Suppressor macrophage (primary cell): ENCODE measurements at regions not wholly inside any gene's neighbourhood (a gene's known extent, or its start where the extent isn't known, plus 50 kb on each side); places are given as distances from the start of the nearest gene placed in this dataset.
A peak's percentile ranks its signal among the peaks of the same experiment; 100 is the strongest.

Experiments
- DNase-seq, 4 experiments: peaks; one replicate each; pipeline ENCODE4 v3.0.0-alpha.2; 2020 to 2022

DNA sequence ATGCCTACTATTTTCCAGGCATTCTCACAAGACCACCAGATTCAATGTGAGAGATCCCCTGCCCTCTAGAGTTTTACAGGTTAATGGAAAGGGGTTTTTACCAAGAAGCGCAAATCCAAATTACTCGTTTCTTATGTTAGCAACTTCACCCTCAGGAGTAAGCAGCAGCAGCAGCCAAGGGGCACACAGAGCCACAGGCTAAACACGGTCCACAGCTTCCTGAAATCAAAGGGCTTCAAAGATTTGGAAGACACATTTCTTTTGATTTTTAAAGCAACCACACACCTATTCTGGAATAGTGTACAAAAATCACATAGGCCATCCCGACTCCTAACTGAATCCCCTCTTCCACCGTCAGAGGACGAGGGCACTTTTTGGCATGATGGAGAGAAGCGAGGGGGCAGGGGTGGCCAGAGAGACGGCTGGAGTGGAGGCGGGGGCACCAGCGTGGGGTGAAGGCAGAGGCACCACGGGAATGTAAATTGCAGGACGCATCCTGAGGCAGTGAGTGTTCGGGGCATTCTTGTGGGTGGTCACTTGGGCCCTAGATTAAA lies 107.0 kb downstream of the ARF6 start:
- peak in 3 of 4 experiments; percentile 25 to 51 (median 39) for DNase-seq

DNA sequence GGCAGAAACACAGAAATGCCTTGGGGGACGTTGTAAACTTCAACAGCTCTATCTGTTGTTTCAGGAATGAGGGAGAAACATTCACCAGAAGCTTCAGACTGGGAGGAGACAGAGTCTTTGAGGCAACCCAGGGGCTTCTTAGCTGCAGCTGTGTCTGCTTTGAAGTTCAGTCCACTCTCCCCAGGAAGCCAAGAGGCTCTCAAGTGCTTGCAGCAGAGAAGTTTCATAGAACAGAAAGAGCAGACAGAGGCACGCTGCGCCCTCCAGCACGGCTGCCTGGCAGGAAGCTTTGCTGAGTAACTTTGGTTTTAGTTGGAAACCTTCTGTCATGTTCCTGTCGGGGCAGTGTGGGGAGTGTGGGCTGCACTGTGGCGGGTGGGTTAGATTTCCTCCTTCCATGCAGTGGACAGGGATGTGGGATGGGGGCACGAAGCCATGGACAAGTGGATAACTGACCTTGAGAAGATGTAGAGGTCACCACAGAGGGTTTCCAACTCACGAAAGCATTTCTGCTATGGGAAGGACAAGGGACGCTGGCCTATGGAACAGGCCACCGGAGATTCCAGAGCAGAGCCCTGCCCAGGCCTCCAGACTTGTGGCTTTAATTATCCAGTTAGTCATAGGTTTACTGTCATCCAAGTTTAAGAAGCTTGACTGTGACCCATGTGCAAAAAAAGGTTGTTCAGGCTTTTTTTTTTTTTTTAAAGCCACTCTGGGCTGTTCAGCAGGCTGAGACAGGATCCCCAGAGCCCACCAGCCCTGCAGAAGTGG lies 107.7 kb downstream of the ARF6 start:
- DNase-seq, result peak; percentile 58 to 78 (median 76)

DNA sequence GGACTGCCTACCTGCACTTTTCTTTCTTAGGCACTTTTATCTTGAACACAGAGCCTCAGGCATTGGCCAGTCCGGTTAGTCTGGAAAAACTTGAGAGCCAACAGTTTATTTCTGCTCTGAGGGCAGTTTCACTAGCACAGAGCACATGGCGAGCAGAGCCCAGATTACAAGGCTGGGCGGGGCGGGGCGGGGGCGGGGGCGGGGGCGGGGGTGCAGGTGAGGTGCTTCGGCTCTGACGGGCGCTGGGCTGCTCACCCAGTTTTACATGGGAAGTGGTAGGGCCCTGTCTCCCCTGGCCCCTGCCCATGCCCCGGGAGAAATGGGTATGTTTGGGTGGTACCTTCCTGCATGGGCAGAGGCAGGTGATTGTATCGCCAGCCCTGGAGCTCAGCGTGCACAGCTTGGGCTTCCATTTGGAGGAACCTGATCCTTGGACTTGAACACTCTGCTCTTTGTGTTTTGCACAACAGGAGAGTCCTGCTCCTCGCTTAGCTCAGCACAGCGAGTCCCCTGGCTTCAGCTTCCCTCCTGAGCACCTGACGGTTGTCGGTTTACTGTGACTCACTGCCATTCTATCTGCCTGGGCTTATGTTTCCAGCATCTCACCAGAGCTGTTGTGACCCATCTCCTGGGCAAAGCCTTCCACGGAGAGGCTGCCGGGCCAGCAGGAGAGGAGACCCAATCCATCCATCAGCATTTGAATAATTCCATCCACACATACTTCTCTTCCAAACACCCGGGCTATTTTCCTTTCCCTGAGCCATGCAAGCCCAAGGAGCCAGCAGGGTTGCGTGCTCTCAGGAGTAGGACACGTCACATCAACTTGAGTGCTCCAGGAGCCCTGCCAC lies 108.5 kb downstream of the ARF6 start:
- DNase-seq, result peak; percentile 20 to 58 (median 42)

DNA sequence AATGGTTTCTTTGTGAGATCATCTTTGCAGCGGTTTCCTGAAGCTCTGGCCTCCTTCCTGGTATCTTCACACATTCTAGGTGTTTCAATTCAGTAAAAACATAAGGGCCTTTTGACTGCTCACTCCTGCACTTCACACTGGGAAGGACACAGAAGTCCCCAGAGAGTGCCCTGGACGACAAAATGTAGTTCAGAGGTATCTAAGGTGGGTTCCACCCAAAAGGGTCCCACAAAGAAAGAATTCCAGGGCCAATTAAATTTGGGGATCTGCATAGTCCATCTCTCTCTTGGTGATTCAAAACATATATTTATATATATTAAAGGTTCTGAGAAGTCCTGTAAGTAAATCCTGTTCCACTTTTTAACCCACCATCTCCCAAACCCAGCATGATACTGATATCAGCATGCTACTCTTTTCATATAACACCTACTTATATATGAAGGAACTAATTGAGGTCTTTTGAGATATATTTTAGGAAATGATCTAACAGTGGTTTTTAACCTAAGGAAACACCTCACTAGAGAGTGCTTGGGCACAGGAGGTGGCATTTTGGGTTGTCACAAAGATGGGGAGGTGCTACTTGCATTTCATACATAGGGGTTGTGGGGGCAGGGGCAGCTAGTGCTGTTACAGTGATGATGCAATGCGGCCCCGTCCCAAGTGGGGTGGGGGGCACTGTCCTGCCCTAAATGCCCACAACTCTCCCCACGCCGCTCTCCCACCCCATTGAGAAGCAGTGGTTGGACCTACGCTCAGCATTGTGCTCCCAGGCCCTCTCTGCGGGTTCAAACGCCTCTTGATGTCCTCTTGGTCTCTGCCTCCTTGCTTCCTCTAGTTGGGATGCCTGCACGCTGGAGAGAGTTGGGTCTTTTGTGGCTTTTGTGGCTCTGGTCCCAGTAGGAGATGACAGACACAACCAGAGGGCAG lies 109.4 kb downstream of the ARF6 start:
- DNase-seq, result peak in 3 of 4 experiments; percentile 17 to 32 (median 27)

DNA sequence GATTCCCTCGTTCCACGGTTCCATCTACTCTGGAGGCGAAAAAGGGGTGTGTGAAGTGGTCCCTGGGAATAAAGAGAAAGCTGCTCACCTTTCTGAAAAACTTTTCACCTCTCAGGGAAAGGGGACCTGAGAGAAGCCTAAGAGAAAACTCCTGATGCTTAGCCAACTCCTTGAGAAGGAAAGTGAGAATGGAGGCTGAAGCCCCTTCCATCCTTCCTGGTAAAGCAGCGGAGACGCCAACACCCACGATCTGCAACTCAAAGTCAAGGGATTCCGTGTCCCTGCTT lies 110.0 kb downstream of the ARF6 start:
- DNase-seq, result no peak

DNA sequence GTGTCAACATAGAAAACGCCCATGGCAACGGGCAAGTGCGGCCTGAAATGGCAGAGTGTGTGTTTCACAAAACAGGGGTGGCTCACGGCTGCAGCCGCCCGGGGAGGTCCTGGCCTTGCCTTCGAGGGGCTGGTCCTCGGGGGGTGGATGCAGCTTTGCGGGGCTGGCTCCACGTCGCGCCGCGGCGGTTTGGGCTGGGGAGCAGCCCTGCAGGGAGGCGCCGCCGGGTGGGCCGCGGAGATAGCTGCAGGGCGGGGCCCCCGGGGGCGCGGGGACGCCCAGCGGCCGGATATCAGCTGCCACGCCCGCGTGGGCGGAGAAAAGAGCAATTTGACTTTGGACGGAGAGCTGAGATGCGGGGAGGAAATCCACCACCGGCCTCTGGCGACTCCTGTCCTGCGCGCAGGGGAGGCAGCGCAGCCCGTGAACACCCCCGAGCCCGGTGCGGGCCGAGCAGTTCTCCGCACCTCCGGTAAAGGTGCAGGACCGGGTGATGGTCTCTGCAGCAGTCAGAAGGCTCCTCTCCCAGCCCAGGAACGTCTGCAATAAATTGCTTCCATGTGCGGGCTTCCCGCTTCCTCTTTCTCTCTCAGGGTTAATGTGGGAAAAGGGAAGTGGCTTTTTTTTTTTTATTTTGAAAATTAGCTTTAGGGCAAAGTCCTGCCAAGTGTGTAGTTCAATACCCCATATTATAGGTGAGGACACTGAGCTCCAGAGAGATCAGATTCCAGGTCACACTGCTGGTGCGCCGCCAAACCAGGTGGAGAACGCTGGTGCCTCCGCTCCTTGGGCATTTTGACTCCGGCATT lies 110.5 kb downstream of the ARF6 start:
- peak; percentile 90 to 98 (median 94) for DNase-seq

DNA sequence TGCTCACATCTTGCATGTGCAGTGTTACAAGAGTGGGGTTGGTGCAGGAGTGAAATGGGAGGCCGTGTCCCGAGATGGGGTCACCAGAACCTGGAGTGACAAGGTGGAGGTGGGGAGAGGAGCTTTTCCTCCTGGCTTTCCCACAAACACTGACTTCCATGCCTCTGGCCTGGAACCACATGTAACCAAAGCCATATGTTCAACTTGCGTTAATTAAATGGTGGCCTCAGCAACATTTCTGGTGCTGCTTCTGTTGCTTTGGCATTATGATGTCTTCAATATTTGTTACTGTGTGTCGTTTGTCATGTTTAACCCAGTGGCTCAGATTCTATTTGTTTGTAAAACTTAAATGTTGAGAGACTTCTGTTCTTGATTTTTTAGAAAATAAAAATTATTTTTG lies 110.2 kb downstream of the VCPKMT start:
- no peak for DNase-seq

DNA sequence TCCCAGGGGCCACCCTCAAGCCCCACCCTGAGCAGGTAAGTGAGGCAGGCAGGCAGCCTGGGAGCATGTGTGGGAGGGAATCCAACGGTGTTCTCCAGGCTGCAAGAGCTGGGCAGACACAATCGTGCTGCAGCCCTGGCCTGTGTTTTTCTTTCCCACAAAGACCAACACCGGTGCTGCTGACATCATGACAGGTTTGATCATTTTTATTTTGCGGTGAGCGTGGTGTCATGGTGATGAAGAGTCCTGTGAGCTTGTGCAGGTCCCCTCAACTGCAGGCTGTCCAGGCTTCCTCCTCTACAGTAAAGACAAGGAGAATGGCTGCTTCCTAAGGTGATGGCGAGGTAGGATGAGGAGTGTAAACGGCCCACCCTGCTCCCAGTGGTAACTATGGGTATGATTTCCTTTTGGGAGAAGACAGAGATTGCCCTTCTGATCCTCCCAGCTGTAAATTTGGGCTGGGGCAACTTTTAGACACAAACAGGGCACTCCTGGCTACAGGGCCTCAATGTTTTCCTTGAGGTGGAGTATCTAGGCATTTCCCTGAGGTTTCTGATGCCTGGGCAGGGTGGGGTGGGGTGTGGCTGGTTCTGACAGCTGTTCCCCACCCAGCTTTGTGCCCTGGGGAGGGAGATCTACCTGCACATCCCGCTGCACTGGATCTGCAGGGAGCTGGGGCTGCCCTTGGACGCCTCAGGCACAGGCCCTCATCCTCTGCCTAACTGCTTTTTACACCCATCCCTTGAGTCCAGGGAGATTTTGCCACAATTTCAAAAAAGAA lies 109.1 kb downstream of the VCPKMT start:
- DNase-seq, result no peak

DNA sequence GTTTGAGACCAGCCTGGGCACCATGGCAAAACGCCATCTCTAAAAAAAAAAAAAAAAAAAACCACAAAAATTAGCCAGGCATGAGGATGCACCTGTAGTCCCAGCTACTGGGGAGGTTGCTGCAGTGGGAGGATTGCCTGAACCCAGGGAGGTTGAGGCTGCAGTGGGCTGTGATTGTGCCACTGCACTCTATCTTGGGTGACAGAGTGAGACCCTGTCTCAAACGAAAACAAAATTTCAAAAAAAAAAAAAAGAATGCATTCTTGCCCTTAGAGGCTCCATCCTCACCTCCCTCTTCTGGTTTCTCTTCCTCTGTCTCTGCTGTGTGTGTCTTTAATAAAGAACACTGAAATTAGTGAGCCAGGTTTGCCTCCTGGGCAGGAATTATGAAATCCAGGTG lies 107.8 kb downstream of the VCPKMT start:
- DNase-seq, result no peak

DNA sequence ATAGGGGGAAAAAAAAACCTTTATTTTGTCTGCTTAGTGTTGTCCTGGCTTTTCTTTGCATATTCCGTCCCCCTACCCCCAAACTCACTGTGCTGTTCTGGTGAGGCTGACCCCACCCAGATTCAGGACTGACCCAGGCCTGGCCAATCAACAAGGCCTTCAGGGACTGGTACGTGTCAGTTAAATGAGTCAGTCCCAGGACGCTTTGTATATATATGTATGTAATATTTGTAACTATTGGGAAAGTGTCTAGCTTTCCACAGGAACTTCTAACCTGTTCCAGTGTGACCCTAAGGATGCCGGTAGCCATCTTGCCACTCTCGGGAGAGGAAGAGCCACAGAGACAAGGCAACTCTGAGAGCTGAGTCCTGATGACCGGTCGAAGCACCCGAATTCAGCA lies 107.4 kb downstream of the VCPKMT start:
- DNase-seq, result peak in 2 of 4 experiments; percentile 18 to 25

DNA sequence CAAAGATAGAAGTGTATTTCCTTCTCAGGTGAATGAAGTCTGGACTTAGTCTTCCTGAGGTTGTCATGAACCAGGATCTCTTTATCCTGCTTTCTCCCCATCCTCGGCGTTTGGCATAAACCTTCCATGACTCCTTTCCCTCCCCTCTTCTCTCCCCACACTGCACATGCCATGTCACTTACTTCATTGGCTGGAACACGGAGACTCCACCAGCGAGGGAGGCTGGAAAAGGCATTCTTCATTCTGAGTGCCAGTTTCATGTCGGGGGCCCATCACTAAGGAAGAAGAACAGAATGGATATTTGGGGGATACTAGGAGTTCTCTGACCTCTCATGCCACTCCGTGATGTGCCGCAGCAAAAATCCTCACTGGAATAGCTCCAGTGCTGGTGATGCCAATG lies 105.6 kb downstream of the VCPKMT start:
- DNase-seq, result no peak

DNA sequence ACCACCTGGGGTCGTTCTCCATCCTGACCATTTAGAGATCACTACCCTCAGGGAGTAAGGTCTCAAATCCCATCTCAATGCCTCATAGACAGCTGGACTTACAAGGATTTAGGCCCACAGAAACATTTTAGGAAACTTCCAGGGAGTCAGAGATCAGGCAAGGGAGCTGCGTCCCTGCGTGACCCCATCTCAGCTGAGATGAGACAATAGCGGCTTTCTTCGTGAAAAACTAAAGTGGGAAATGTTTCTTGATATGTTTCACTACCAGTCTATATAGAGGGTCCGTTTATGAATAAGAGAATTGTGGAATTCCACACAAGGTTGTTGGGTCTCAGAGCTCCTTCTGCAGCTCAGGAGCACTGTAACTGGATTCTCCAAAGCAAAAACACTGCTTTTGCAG lies 105.1 kb downstream of the VCPKMT start:
- no peak for DNase-seq

DNA sequence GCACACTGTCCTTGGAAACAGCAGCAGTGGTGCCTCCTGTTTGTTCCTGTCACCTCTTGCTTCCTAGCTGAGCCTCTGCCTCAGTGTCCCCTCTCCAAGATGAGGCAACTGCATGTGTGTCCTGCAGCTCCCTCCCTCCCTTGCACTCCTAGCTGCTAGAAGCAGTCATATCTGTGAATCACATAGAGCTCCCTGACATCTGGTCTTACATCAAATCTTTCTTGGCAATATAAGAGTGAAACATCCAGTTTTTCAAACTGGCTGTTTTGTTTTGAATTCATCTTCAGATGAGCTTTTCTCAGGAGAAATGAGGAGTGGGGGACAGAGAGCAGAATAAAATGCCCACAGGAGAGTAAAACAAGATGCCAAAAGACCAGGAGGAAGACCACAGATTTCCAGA lies 103.7 kb downstream of the VCPKMT start:
- no peak for DNase-seq

DNA sequence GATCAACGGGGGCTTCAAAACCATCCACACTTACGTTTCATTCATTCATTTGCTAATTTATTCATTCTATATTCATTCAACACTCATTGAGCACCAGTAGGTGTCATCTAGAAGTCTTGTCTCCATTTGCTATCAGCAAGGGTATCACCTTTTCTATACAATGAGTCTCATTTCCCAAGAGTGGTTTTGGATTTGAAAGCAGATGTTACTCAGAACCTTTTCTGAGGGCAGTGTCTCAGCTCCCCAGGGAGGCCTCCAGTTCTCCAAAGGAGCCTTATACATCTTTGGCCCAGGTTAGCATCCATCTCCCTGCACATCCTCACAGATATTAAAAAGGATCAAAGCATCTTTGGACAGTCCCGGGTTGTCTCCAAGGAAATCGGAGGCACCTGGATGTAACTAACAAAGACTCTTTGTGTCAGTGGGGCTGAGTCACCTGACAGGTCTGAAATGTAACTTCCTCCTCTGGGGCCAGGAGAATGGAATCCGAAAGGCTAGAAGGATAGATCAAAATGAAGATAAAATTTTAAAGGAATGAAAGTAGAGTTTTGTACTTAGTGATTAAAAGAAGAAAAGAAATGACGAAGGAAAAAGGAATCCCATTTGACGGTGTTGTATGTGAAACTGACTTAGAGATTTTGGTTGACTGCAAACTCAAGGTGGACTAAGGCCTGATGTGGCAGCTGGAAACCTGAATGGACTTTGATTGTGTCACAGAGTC lies 103.0 kb downstream of the VCPKMT start:
- no peak for DNase-seq

DNA sequence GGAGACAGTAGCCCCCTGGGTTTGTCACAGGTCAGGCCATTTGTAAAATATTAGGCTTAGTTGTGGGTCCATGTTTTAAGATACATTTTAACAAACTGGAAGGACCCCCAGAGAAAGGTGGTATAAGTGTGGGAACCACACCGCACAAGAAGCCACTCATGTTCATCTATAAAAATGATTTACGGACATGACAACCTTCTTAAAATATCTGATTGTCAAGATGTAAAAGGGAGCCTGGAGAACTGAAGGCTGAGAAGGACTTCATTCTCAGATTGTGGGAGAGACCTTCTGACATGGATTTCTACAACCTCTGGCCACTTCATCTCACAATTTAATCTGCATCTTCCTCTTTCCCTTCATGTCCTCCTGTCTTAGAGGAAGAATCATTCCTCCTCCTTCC lies 102.4 kb downstream of the VCPKMT start:
- DNase-seq, result peak in 3 of 4 experiments; percentile 16 to 39 (median 17)

DNA sequence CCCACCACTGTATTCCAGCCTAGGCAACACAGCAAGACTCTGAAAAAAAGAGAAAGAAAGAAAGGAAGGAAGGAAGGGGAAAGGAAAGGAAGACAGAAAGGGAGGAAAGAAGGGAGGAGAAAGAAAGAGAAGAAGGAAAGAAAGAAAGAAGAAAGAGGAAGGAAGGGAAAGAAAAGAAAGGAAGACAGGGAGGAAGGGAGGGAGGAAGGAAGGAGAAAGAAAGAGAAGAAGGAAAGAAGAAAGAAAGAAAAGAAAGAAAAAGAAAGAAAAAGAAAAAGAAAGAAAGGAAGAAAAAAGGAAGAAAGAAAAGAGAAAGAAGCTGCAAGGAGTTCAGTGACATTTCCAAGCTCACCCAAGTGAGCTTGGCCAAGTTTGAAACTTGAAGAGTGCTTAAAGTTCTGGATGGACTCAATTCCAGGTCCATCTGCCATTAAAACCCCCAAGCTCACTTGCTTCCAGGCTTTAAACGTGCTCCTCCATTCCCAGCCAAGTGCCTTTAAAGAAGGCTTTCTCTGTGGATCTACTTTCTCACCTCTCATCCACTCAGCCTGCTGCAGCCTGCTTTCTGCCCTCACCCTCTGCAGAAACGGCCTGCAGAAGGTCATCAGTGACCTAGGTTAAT lies 101.5 kb downstream of the VCPKMT start:
- DNase-seq, result no peak

DNA sequence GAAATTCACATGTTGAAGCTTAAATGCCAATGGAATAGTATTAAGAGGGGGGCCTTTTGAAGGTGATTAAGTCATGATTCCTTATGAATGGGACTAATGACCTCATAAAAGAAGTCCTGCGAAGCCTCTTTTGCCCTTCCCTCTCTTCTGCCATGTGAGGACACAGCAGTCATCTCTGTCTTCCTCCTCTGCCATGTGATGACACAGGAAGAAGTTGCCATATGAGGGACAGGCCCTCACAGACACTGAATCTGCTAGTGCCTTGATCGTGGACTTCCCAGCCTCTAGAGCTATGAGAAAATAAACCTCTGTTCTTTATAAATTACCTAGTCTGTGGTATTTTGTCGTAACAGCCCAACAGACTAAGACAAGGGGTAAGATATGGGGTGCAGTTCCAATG lies 100.7 kb downstream of the VCPKMT start:
- peak; percentile 43 to 72 (median 61) for DNase-seq

DNA sequence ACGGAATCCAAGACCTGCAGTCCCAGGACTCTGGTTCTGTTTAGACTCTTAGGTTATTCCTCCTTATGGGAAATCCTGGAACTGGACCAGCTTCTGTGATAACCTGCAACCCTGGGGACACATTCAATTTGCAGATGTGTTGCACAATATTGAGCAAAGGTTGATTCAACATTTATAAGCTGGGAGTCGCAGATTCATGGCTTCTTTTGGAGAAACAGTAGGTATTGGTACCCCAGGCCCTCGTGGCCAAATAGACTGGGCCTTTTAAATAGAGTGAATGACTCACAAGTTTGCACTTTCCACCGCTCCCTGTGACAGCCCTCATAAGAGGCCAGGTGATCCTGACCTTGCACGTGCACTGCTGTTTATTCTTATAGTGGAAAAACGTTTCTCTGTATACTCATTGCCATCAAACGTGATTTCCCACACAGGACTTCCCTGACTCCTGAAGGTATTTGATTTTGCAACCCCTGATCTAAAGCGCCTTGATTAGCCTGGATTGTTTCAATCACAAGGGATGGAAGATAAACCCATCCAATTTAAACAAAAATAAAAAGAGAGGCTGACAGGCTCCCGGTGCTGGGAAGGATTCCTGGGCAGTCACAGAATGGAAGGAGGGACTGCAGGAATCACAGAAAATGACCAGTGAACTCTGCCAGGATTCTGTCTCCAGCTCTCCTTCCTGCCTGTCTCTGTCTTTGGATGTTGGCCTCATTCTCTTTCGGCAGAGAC lies 98.0 kb downstream of the VCPKMT start:
- DNase-seq, result no peak

DNA sequence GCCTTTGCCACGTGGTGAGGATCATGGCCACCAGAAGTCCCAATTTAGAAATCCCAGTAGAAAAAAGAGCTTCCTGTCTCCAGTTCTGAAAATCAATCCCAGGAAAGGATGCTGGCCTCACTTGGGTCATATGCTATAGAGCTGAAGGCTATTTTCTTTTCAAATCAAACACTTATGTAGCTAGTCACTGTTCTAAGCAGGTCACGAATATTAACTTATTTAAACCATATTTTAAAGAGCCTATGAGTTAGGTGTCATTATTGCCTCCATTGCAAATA lies 97.5 kb downstream of the VCPKMT start:
- DNase-seq, result no peak
